ENCODE measurements at regions not wholly inside any gene's neighbourhood (a gene's known extent, or its start where the extent isn't known, plus 50 kb on each side); places are given as distances from the start of the nearest gene placed in this dataset.
A peak's percentile ranks its signal among the peaks of the same experiment; 100 is the strongest.

DNA sequence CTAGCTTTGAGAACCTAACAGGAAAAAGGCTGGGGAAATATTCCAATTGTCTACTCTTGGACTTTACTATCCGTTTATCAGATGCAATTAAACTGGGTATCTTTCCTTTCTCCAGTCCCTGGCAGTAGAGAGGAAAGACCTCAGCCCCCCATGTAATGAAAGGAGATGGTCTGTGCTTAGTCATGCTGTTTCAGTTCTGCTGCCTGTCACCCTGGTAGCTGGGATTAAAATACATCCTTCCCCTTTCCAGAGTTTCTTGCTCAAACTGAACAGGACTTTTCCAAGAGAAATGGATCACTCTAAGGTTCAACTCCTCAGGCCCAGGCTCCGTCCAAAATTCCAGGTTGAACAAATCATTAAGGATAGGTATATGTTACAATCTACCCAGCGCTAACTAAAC is 202.9 kb downstream of the PTEN start:
- Histone ChIP-seq H3K4me3 (ENCODE audit: low read length) (no peak overlapping the region), H3K4me2 (ENCODE audit: low read length) (no peak overlapping the region), H3K27ac (ENCODE audit: low read depth, low read length) (no peak overlapping the region), H3K79me1 (ENCODE audit: low read length) (no peaks in the 10 kb centered on the region), H2AK5ac (ENCODE audit: low read length) (no peak overlapping the region), H3K56ac (ENCODE audit: low read length) (no peak overlapping the region), H3K4ac (ENCODE audit: low read depth, low read length) (no peak overlapping the region), H3K23ac (ENCODE audit: low read length) (no peak overlapping the region), H3K27me3 (ENCODE audit: insufficient read depth, low read length, poor library complexity) (no peaks in the 10 kb centered on the region), H4K5ac (ENCODE audit: low read length) (no peak overlapping the region), H3K4me1 (ENCODE audit: control insufficient read depth, low read depth, low read length) (no peaks in the 10 kb centered on the region), H2BK120ac (ENCODE audit: low read depth, low read length) (no peak overlapping the region), H3K9ac (ENCODE audit: low read length) (no peak overlapping the region), H2BK15ac (replicated peaks; ENCODE audit: low read depth) (no peak overlapping the region), H3K18ac (ENCODE audit: low read length) (no peak overlapping the region), H2BK5ac (ENCODE audit: low read length) (no peak overlapping the region), H4K8ac (ENCODE audit: low read depth, low read length) (no peak overlapping the region), H3K79me2 (ENCODE audit: control insufficient read depth, insufficient read depth, low read length) (no peaks in the 10 kb centered on the region), H3K36me3 (ENCODE audit: control insufficient read depth, insufficient read depth, low read length) (no peaks in the 10 kb centered on the region)
- WGBS (ENCODE audit: extremely low coverage, insufficient coverage, low lambda C conversion rate) = no CpG with 5 or more reads among the region's 3 CpGs
- DNase-seq = no peak

DNA sequence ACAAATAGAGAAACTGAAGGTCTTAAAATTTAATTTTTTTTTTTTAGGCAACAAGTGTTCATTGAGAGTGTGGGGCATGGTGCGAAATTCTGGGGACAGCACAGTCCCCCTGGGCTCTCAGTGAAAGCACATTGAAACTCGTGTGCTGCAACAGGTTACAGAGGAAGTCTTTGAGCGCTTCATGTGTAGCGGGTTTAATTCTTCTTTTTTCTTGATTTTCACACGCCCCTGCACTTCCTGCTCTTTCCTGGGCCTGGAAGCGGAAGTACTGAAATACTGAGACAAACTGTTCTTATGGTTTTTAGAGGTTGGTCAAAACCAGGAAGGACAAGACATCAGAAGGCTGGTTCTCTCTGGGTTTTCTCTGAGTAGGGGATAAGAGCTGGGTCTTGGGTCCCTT is 203.5 kb downstream of the PTEN start:
- Histone ChIP-seq H3K36me3 (ENCODE audit: control insufficient read depth, insufficient read depth, low read length) (no peaks in the 10 kb centered on the region), H3K56ac (ENCODE audit: low read length) (no peak overlapping the region), H3K79me1 (ENCODE audit: low read length) (no peaks in the 10 kb centered on the region), H3K27me3 (ENCODE audit: insufficient read depth, low read length, poor library complexity) (no peaks in the 10 kb centered on the region), H4K5ac (ENCODE audit: low read length) (no peak overlapping the region), H2AK5ac (ENCODE audit: low read length) (no peak overlapping the region), H3K9ac (ENCODE audit: low read length) (no peak overlapping the region), H2BK120ac (ENCODE audit: low read depth, low read length) (no peak overlapping the region), H2BK15ac (replicated peaks; ENCODE audit: low read depth) (no peak overlapping the region), H3K4me3 (ENCODE audit: low read length) (no peak overlapping the region), H3K18ac (ENCODE audit: low read length) (no peak overlapping the region), H4K8ac (ENCODE audit: low read depth, low read length) (no peak overlapping the region), H3K4me1 (ENCODE audit: control insufficient read depth, low read depth, low read length) (no peaks in the 10 kb centered on the region), H3K4me2 (ENCODE audit: low read length) (no peak overlapping the region), H3K79me2 (ENCODE audit: control insufficient read depth, insufficient read depth, low read length) (no peaks in the 10 kb centered on the region), H3K4ac (ENCODE audit: low read depth, low read length) (no peak overlapping the region), H2BK5ac (ENCODE audit: low read length) (no peak overlapping the region), H3K27ac (ENCODE audit: low read depth, low read length) (no peak overlapping the region), H3K23ac (ENCODE audit: low read length) (no peak overlapping the region)
- WGBS (ENCODE audit: extremely low coverage, insufficient coverage, low lambda C conversion rate) = no CpG with 5 or more reads among the region's 6 CpGs
- DNase-seq = no peak

DNA sequence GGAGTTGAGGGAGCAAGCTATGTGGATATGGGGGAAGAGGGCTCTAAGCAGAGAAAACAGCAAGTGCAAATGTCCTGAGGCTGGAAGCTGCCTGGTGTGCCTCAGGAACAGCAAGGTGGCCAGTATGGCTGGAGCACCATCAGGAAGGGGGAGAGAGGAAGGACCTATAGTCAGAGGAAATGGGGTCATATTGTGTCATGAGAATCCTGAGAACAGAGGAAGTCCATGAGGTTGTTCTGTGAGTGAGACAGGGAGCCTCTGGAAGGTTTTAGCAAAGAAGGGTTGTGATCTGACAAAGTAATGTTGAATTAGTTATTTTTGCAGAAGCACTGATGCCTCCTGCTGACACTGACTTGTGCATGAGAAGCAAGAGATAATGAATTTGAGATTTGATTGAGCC is 204.3 kb downstream of the PTEN start:
- no peak overlapping the region for H3K18ac ChIP-seq (ENCODE audit: low read length)

DNA sequence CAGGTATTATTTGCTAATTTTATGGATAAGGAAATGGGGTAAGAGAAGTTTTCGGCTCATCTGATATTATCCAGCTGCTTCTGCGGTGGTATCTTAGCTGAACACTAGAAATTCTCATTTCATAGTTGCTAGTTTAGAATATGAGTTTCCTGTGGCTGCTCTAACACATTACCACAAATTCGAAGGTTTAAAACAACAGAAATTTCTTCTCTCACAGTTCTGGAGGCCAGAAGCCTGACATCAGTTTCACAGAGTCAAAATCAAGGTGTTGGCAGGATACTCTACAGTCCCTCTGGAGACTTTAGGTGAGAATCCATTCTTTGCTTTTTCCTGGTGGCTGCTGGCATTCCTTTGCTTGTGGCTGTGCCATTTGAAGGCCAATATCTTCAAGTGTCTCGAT is 205.9 kb downstream of the PTEN start:
- Histone ChIP-seq H2BK5ac (ENCODE audit: low read length) (no peak overlapping the region), H3K9ac (ENCODE audit: low read length) (no peak overlapping the region), H2BK120ac (ENCODE audit: low read depth, low read length) (no peak overlapping the region), H3K4ac (ENCODE audit: low read depth, low read length) (no peak overlapping the region), H2AK5ac (ENCODE audit: low read length) (no peak overlapping the region), H3K36me3 (ENCODE audit: control insufficient read depth, insufficient read depth, low read length) (no peaks in the 10 kb centered on the region), H4K8ac (ENCODE audit: low read depth, low read length) (no peak overlapping the region), H3K79me1 (ENCODE audit: low read length) (no peaks in the 10 kb centered on the region), H3K4me1 (ENCODE audit: control insufficient read depth, low read depth, low read length) (no peaks in the 10 kb centered on the region), H3K56ac (ENCODE audit: low read length) (no peak overlapping the region), H3K79me2 (ENCODE audit: control insufficient read depth, insufficient read depth, low read length) (no peaks in the 10 kb centered on the region), H3K4me3 (ENCODE audit: low read length) (no peak overlapping the region), H3K18ac (ENCODE audit: low read length) (no peak overlapping the region), H3K4me2 (ENCODE audit: low read length) (no peak overlapping the region), H2BK15ac (replicated peaks; ENCODE audit: low read depth) (no peak overlapping the region), H4K5ac (ENCODE audit: low read length) (no peak overlapping the region), H3K27me3 (ENCODE audit: insufficient read depth, low read length, poor library complexity) (no peaks in the 10 kb centered on the region), H3K27ac (ENCODE audit: low read depth, low read length) (no peak overlapping the region), H3K23ac (ENCODE audit: low read length) (no peak overlapping the region)
- WGBS (ENCODE audit: extremely low coverage, insufficient coverage, low lambda C conversion rate) = no CpG with 5 or more reads among the region's 4 CpGs
- DNase-seq = no peak

More for the DNA sequence above, 204.3 kb downstream of the PTEN start:
- DNase-seq = no peak
- Histone ChIP-seq H2BK5ac (ENCODE audit: low read length) (no peak overlapping the region), H4K5ac (ENCODE audit: low read length) (no peak overlapping the region), H3K4me2 (ENCODE audit: low read length) (no peak overlapping the region), H3K23ac (ENCODE audit: low read length) (no peak overlapping the region), H3K79me2 (ENCODE audit: control insufficient read depth, insufficient read depth, low read length) (no peaks in the 10 kb centered on the region), H2BK120ac (ENCODE audit: low read depth, low read length) (no peak overlapping the region), H3K79me1 (ENCODE audit: low read length) (no peaks in the 10 kb centered on the region), H2AK5ac (ENCODE audit: low read length) (no peak overlapping the region), H3K4ac (ENCODE audit: low read depth, low read length) (no peak overlapping the region), H3K27ac (ENCODE audit: low read depth, low read length) (no peak overlapping the region), H3K56ac (ENCODE audit: low read length) (no peak overlapping the region), H3K9ac (ENCODE audit: low read length) (no peak overlapping the region), H4K8ac (ENCODE audit: low read depth, low read length) (no peak overlapping the region), H2BK15ac (replicated peaks; ENCODE audit: low read depth) (no peak overlapping the region), H3K4me1 (ENCODE audit: control insufficient read depth, low read depth, low read length) (no peaks in the 10 kb centered on the region), H3K4me3 (ENCODE audit: low read length) (no peak overlapping the region), H3K27me3 (ENCODE audit: insufficient read depth, low read length, poor library complexity) (no peaks in the 10 kb centered on the region), H3K36me3 (ENCODE audit: control insufficient read depth, insufficient read depth, low read length) (no peaks in the 10 kb centered on the region)

DNA sequence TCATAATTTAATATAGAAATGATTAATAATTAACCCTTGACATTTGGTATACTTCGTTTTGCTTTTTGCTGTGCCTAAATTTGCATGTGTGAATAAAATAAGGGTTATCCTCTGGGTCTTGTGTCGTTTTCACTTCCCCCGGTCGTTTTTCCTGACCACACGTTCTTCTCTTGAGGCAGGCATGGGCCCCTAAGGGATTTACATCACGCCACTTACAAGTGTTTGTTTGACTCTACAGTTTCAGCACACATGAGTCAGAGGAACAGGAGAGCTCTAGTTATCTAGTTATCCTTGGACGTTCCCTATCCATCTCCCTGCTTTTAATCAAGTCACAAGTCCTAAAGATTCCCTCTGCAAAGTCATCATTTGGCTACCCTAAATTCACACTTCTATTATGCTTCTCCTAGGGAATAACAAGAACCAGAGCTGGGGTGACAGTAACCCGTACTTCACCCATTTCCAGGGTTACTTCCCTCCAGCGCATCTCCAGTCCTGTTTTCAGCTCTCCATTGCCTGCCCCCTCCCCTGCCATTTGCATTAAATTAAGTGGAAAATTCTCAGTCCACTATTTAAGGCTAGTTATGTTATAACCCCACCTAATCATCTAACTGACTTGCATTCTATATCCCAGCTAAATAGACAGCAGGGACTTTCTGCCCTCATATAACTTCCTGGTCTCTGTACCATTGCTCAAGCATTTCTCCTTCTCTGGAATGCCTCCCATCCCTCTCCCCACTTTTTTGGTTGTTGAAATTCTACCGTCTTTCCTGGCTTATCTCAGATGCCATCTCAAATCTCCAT is 206.9 kb downstream of the PTEN start:
- Histone ChIP-seq H3K79me1 (ENCODE audit: low read length) (no peaks in the 10 kb centered on the region), H3K27ac (ENCODE audit: low read depth, low read length) (no peak overlapping the region), H3K56ac (ENCODE audit: low read length) (no peak overlapping the region), H3K4me3 (ENCODE audit: low read length) (no peak overlapping the region), H2BK5ac (ENCODE audit: low read length) (no peak overlapping the region), H3K36me3 (ENCODE audit: control insufficient read depth, insufficient read depth, low read length) (no peaks in the 10 kb centered on the region), H3K4ac (ENCODE audit: low read depth, low read length) (no peak overlapping the region), H3K4me1 (ENCODE audit: control insufficient read depth, low read depth, low read length) (no peaks in the 10 kb centered on the region), H3K18ac (ENCODE audit: low read length) (no peak overlapping the region), H4K5ac (ENCODE audit: low read length) (no peak overlapping the region), H3K79me2 (ENCODE audit: control insufficient read depth, insufficient read depth, low read length) (no peaks in the 10 kb centered on the region), H3K9ac (ENCODE audit: low read length) (no peak overlapping the region), H2BK120ac (ENCODE audit: low read depth, low read length) (no peak overlapping the region), H3K4me2 (ENCODE audit: low read length) (no peak overlapping the region), H4K8ac (ENCODE audit: low read depth, low read length) (no peak overlapping the region), H2BK15ac (replicated peaks; ENCODE audit: low read depth) (no peak overlapping the region), H2AK5ac (ENCODE audit: low read length) (no peak overlapping the region), H3K23ac (ENCODE audit: low read length) (no peak overlapping the region), H3K27me3 (ENCODE audit: insufficient read depth, low read length, poor library complexity) (no peaks in the 10 kb centered on the region)
- DNase-seq = peak; percentile 58
- no CpG with 5 or more reads among the region's 10 CpGs for WGBS (ENCODE audit: extremely low coverage, insufficient coverage, low lambda C conversion rate)

DNA sequence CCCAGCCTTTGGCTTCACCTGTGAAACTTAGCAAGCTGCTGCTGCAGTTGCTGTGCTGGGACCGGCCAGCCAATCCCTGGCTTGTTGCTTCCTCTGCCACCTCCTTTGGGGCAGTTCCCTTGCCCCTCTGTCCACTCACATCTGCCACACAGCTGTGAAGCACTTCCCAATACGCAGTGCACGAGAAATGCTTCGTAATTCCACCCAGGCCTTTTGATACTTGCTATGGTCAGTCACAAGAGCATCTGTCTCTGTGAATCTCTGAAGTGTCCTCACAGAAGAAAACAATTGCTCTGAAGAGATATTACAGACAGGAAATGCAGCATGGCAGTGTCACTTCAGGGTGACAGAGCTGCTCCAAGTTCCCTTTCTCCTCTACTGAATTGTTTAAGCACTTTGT is 208.5 kb downstream of the PTEN start:
- no peak overlapping the region for H2AK5ac ChIP-seq (ENCODE audit: low read length)
- H4K5ac ChIP-seq (ENCODE audit: low read length) = no peak overlapping the region
- H3K4me3 ChIP-seq (ENCODE audit: low read length) = no peak overlapping the region
- H3K79me1 ChIP-seq (ENCODE audit: low read length) = no peaks in the 10 kb centered on the region
- no peaks in the 10 kb centered on the region for H3K27me3 ChIP-seq (ENCODE audit: insufficient read depth, low read length, poor library complexity)
- no peak overlapping the region for H4K8ac ChIP-seq (ENCODE audit: low read depth, low read length)
- no peak overlapping the region for H3K4me2 ChIP-seq (ENCODE audit: low read length)
- no peak overlapping the region for H3K23ac ChIP-seq (ENCODE audit: low read length)
- H3K4ac ChIP-seq (ENCODE audit: low read depth, low read length) = no peak overlapping the region
- H2BK120ac ChIP-seq (ENCODE audit: low read depth, low read length) = no peak overlapping the region
- no peak overlapping the region for H3K9ac ChIP-seq (ENCODE audit: low read length)
- H2BK5ac ChIP-seq (ENCODE audit: low read length) = no peak overlapping the region
- WGBS (ENCODE audit: extremely low coverage, insufficient coverage, low lambda C conversion rate) = no CpG with 5 or more reads among the region's 4 CpGs
- no peak overlapping the region for H3K18ac ChIP-seq (ENCODE audit: low read length)
- no peak overlapping the region for H3K56ac ChIP-seq (ENCODE audit: low read length)
- no peaks in the 10 kb centered on the region for H3K36me3 ChIP-seq (ENCODE audit: control insufficient read depth, insufficient read depth, low read length)
- H3K79me2 ChIP-seq (ENCODE audit: control insufficient read depth, insufficient read depth, low read length) = no peaks in the 10 kb centered on the region
- no peaks in the 10 kb centered on the region for H3K4me1 ChIP-seq (ENCODE audit: control insufficient read depth, low read depth, low read length)
- H3K27ac ChIP-seq (ENCODE audit: low read depth, low read length) = no peak overlapping the region
- no peak for DNase-seq
- H2BK15ac ChIP-seq (replicated peaks; ENCODE audit: low read depth) = no peak overlapping the region

All from mesendoderm (in vitro differentiated cells).